CD4-positive, alpha-beta T cell treated with Interferon gamma for 1 hour (primary cell): ENCODE measurements at regions not wholly inside any gene's neighbourhood (a gene's known extent, or its start where the extent isn't known, plus 50 kb on each side); places are given as distances from the start of the nearest gene placed in this dataset.
"Not testable (repeated sequence)": the region's sequence is repeated elsewhere in the genome, so short reads cannot be mapped to it uniquely, and the experiment has no call there.

Experiments
- DNase-seq: peaks from one replicate; pipeline ENCODE4 v3.0.0-alpha.2; 2020

- no peak for DNase-seq
Observed at GRCh38 chr5:101917166-101917565, 378.9 kb downstream of the SLCO4C1 start.

DNA sequence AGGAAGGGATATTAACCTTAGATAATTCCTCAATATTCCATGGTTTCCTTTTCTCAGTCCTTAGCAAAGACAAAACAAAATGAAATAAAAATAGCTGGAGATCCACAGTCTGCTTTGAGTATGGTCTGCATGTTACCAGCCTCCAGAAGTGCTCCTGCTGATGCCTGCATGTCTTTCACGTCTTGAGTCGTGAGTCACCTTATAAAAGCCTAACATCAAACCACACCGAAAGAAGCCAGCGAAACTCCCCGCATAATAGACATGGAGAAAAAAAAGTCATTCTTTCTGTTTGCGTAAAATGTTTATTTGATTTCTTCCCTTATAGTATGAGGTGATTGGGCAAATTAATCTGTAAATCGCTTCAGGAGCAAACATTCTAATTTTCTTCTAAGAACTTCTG lies 380.5 kb downstream of the SLCO4C1 start:
- DNase-seq = no peak

DNA sequence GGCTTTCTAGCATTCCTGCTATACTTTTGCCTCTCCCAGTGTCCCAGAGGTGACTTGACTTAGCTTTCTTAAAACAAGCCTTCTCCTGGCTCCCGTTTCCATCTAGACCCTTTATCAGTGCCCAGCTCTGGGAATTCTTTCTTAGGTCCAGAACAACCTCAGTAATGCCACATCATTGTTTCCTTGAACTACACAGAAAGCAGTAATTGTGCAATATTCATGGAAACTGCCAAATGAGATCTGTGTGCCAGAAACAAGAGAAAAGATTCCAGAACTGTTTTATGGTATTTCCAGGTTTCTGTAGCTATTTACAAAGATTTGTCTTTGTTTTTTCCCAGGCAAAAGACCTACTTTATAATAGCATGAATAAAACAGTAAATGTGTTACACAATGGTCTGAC lies 391.3 kb downstream of the SLCO4C1 start:
- no peak for DNase-seq

GRCh38 chr5:101897914-101898313 lies 398.2 kb downstream of the SLCO4C1 start:
- no peak for DNase-seq

DNA sequence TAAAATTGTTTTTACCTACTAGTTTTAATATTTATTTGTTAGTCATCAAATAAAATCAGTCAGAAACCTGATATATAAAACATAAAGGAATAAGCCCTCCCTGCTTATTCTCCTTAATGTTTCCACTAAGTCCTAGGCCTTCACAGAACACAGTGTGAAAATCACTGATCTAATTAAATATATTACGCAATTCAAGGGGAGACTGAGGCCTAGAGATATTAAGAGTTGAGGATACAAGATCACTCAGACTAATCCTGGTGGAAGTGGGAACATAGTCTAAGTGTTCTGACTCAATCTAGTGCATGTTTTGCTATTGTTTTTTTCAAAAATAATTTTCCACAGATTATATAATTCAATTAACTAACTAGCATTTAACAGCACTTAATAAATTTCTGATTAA lies 401.1 kb downstream of the SLCO4C1 start:
- DNase-seq = no peak

- no peak for DNase-seq
Observed at GRCh38 chr5:101878190-101878589, 417.9 kb downstream of the SLCO4C1 start.

DNA sequence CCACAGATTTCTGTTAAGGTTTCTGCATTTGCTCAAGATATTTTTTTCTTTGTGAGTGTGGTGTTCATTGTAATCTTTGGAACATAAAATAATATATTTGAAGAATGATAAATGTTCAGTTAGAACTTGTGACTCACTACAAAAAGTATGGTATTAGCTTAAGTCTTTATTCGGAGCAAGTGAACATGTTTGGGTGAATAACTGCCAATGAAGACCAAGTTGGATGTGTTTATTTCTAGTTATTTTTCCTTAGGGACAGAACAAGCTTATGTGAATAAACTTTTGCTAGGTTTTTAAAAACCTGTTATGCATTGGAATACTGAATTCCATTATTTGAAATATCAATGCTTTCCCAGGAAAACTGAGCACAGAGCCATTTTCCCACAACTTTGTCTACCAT lies 418.6 kb downstream of the SLCO4C1 start:
- DNase-seq = no peak

DNA sequence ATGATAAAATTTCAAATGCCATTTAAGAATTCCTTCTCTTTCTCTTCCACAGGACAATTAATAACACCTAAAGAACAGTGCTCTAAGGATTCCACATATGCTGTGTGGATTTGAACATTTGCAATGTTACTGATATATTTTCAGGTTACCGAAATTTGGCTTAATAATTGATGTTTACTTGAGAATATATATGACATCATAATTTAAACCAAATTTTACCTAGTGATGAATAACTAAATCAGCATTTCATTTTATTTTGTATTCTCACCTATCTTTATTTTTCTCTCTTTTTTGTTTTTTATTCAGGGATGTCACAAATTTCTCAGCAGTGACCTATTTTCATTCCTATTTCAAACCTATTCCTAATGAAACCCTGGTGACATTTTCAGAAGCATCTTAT lies 429.6 kb downstream of the SLCO4C1 start:
- DNase-seq = no peak

- DNase-seq = no peak
Observed at GRCh38 chr5:101860563-101860962, 435.5 kb downstream of the SLCO4C1 start.

GRCh38 chr5:101860145-101860544 lies 435.9 kb downstream of the SLCO4C1 start:
- DNase-seq = no peak

DNA sequence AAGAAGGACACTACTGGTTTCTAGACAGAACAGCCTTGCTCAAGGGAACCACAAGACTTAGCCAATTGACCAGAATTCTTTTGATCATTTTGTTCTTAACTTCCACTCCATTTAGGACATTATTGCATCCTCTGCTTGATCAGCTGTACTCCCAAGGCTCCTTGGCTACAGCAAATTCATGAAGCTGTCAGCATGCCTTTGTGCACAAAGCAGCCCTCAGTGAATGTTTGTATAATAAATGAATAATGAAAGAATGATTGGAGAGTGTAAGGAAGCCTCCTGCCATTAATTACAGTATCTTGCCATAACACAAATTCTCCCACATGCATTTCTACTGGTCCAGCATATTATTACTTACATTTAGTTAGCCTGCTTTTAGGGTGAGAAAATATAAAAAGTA lies 449.6 kb downstream of the SLCO4C1 start:
- no peak for DNase-seq

GRCh38 chr5:101843055-101843454 lies 453.0 kb downstream of the SLCO4C1 start:
- no peak for DNase-seq

- no peak for DNase-seq
Observed at GRCh38 chr5:101838435-101838834, 457.6 kb downstream of the SLCO4C1 start.

- no peak for DNase-seq
Observed at GRCh38 chr5:101829255-101829654, 466.8 kb downstream of the SLCO4C1 start.

- DNase-seq = no peak
Observed at GRCh38 chr5:101811466-101811865, 484.6 kb downstream of the SLCO4C1 start.

DNA sequence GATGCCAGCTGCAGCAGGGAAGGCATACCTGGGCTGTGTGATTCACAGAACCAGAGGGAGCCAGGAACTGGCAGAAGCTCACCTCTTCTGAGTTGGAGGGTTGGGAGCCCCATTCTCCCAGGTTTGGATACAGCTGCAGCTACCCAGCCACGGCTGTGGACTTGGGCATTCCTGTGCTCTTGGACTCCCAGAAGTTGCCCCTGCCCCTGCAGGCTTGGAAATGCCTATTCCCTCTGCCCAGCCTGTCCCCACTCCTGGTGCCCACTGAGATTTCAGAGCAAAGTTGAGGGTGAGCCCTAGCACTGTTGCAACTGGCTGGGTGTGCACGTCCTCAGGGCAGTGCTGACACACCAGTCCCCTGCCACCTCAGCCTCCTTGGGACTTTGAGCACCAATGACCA lies 489.7 kb downstream of the SLCO4C1 start:
- DNase-seq = no peak

DNA sequence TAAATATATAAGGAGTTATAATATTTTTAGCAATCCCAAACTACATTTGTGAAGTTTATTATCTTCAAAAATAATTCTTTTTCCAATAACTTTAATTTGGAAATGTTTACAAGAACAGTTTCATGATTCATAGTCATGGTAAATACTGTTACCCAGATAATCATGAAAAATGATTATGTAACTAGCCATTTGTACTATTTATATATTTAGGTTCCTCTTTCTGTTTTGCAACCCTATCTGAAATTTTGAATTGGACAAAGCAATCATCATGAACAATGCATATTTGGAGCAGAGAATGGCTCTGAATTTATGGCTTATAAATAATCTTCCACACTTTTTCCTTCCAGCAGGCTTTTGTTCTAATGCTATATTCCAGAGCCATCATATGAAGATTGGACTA lies 499.7 kb downstream of the SLCO4C1 start:
- DNase-seq = no peak

DNA sequence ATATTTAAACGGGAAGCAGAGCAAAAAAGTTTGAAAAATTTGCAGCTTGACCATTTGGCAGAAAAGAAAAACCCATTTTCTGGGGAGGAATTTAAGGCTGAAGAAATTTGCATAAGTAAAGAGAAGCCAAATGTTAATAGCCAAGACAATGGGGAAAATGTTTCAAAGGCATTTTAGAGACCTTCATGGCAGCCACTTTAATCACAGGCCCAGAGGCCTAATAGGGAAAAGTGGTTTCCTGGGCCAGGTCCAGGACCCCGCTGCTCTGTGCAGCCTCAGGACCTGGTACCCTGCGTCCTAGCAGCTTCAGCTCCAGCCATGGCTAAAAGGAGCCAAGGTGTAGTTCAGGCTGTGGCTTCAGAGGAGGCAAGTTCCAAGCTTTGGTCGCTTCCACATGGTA lies 507.3 kb downstream of the SLCO4C1 start:
- DNase-seq = no peak

GRCh38 chr5:101785090-101785489 lies 511.0 kb downstream of the SLCO4C1 start:
- no peak for DNase-seq

DNA sequence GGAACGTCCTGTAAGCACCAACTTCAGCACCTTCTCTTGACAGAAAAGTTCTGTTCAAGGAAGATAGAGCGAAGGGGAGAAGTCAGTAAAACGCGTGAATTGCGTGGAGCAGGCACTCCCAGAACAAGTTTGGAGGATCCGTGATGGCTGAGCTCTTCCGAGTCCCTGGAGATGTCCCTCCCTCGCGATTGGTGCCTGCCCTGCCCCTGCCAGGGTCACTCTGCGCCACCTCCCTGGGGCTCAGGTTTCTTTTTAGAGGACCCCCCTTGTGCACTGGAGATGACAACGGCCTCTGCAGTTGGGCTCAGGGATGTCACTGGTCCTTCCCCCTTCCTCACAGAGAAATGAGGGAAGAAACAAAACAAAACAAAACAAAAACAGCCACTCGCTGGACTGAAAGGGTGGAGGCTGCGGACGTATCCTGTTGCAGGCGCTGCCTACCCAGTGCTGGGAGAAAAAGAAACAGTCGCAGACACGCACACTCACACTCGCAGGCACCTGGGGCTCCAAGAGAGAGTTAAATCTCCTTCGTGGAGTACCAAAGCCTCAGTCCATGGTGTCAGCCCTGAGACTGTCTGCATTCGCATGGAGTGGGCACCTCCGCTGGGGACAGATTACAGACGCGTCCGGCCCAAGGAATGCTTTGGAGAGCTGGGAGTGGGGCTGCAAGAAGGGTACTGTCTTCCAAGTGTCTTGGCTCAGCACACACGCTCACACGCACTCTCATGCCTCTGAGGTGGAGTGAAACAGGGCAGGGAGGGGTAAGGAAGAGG lies 512.7 kb downstream of the SLCO4C1 start:
- no peak for DNase-seq

DNA sequence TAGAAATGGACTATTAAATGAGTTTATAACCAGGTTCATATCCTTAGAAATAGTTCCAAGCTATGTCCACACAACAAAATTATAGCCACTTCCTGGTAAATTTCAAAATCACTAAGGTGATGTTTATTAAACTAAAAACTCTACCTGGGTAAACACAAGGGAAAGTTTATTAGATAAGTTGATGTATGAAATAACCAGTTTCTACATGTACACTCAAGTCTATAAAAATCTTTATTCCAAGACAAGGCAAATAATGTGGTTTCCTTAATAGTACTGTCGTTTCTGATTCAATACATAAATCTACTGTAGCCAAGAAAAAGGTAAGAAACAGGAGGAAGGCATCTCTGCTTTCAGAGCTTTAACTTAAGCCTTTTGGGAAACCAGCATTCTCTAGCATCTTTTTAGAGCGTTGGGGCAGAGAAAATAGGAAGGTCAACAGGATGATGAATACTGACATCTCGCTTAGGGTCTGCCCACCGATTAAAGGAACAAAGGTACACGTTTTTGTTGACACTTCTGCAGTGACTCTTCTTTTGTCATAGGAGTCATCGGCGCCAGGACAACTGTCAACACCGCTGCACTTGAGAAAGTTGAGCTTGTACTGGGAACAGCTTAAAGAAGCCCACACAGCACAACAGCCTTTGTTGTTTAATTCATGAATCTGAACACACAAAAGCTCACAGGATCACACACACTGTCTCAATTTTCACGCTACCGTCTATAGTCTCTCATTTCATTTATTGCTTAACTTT lies 513.6 kb downstream of the SLCO4C1 start:
- DNase-seq = no peak

GRCh38 chr5:101751105-101751504 lies 545.0 kb downstream of the SLCO4C1 start:
- DNase-seq = no peak

DNA sequence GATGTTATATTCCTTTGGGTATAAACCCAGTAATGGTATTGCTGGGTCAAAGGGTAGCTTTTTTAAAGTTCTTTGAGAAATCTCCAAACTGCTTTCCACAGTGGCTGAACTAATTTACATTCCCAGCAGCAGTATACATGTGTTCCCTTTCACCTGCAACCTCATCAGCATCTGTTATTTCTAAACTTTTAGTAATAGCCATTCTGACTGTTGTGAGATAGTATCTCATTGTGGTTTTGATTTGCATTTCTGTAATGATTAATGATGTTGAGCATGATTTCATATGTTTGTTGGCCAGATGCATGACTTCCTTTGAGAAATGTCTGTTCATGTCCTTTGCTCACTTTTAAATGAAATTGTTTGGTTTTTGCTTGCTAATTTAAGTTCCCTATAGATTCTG lies 553.1 kb downstream of the SLCO4C1 start:
- DNase-seq = not testable (repeated sequence)

DNA sequence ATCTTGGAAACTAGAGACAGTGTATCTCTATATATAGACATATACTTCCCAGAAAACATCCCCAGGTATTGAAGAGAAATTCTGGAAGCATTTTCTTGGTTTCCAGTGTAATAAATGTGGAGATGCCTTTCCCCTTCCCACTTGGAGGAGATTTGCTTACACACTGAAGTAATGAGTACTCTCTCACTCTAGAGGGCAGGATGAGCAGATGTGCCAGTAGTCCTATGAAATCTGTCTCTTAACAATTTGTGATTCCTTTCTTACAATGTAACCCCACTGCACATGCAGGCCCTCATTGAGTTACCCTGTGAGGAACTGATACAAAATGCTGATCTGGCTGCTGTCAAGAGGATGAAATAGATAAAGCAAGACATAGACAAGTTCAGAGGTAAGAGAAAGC lies 567.2 kb downstream of the SLCO4C1 start:
- no peak for DNase-seq

DNA sequence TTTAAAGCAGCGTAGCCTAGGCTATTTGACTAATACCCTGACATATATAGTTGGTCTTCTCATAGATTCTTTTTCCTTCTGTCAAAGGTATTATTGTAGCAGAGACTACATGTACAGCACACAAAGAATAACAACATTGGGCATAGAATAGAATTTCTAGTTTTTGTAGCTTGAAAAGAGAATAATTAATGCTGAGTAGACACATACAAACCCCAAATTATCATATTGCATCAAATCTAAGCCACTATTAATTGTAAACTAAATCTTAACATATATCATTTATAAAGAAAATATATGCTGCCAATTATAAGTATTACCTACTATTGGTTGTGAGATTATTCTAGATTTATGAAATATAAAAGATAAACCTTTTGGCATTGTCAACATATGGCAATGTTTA lies 574.5 kb downstream of the SLCO4C1 start:
- no peak for DNase-seq
